ENCODE measurements at regions not wholly inside any gene's neighbourhood (a gene's known extent, or its start where the extent isn't known, plus 50 kb on each side); places are given as distances from the start of the nearest gene placed in this dataset.
"Not testable (repeated sequence)": the region's sequence is repeated elsewhere in the genome, so short reads cannot be mapped to it uniquely, and the experiment has no call there.

DNA sequence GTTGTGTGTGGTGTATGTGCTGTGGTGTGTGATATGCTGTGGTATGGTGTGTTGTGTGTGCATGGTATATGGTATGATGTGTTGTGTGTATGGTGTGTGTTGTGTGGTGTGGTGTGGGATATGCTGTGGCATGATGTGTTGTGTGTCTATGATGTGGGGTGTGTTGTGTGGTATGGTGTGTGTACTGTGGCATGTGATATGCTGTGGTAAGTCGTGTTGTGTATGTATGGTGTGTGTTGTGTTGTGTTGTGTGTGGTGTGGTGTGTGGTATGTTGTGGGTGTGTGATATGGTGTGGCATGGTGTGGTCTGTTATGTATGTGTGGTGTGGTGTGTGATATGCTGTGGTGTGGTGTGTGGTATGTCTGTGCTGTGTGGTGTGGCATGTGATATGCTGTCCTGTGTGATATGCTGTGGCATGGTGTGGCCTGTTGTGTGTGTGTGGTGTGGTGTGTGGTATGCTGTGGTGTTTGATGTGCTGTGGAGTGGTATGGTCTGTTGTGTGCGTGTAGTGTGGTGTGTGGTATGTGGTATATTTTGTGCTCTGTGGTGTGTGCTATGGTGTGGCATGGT, 318.0 kb downstream of the PTPRU start:
- 92% methylated on average over 2 of the region's 2 CpGs for WGBS
- TF ChIP-seq POLR2AphosphoS5 (IDR thresholded peaks at IDR 0.05) (no peak), EP300 (IDR thresholded peaks at IDR 0.05) (no peak), POLR2A (IDR thresholded peaks at IDR 0.05; ENCODE audit: low read depth) (no peak)
- TF ChIP-seq, protein P1, sequence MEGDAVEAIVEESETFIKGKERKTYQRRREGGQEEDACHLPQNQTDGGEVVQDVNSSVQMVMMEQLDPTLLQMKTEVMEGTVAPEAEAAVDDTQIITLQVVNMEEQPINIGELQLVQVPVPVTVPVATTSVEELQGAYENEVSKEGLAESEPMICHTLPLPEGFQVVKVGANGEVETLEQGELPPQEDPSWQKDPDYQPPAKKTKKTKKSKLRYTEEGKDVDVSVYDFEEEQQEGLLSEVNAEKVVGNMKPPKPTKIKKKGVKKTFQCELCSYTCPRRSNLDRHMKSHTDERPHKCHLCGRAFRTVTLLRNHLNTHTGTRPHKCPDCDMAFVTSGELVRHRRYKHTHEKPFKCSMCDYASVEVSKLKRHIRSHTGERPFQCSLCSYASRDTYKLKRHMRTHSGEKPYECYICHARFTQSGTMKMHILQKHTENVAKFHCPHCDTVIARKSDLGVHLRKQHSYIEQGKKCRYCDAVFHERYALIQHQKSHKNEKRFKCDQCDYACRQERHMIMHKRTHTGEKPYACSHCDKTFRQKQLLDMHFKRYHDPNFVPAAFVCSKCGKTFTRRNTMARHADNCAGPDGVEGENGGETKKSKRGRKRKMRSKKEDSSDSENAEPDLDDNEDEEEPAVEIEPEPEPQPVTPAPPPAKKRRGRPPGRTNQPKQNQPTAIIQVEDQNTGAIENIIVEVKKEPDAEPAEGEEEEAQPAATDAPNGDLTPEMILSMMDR (IDR thresholded peaks at IDR 0.05), result no peak

DNA sequence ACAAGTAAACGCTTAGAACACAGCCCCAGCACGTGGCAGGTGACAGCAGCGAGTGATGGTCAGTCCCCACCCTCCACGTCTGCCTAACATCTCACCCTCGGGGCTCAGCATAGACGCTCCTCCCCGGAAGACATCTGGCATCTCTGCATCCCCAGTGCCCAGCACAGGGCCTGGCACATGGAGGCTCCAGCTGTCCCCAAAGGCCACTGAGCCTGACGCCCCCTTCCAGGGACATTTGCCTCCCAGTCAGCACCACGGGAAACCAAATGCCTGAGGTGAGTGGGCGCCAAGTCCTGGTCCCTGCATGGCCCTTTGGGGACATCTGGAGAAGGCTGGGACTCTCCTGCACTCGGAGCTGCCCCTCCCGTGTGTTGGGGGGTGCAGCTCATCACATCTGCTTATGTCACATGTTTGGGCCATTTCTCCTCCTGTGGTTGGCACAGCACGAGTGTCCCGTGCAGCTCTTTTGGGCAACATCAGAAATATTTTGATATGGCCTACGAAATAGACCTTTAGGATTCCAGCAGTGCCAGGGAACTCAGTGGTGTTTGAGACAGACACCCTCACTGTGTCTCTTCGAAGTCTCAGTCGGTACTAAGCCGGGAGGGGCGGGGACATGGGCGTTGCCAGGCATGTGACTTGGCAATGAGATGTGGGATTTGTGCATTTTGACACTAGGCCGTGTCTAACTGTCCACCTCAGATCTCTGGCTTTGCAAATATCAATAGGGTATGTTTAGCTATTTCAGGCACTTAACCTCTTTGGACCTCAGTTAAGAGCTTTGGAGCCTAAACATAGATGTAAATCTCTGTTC, 315.0 kb downstream of the PTPRU start:
- Histone ChIP-seq H3K27me3 (peaks cover 0 to 33% (median 0%) of the 10 kb centered on the region in 4 donors), H3K9me3 (no peaks in the 10 kb centered on the region), H3K27ac (replicated peaks in 1 of 4) (no peak overlapping the region), H3K36me3 (no peaks in the 10 kb centered on the region), H3K4me1 (no peaks in the 10 kb centered on the region), H3K4me3 (no peak overlapping the region)
- DNase-seq (ENCODE audit: extremely low spot score), result no peak
- 76% methylated on average over 14 of the region's 21 CpGs for WGBS
- no peak for TF ChIP-seq POLR2AphosphoS5 (IDR thresholded peaks at IDR 0.05)
- no peak for TF ChIP-seq EP300 (IDR thresholded peaks at IDR 0.05)
- no peak for TF ChIP-seq POLR2A (IDR thresholded peaks at IDR 0.05; ENCODE audit: low read depth)
- TF ChIP-seq, protein P1 (IDR thresholded peaks at IDR 0.05), result no peak
- intact Hi-C loops (cut with DNase I), result no loop called here

More for the DNA sequence above, 318.0 kb downstream of the PTPRU start:
- Histone ChIP-seq H3K27me3 (peaks cover 0 to 38% (median 0%) of the 10 kb centered on the region in 4 donors), H3K9me3 (no peaks in the 10 kb centered on the region), H3K36me3 (no peaks in the 10 kb centered on the region), H3K4me1 (no peaks in the 10 kb centered on the region), H3K4me3 (no peak overlapping the region), H3K27ac (replicated peaks in 1 of 4) (no peak overlapping the region)
- intact Hi-C loops (cut with DNase I), result no loop called here
- no peak for DNase-seq (ENCODE audit: extremely low spot score)

DNA sequence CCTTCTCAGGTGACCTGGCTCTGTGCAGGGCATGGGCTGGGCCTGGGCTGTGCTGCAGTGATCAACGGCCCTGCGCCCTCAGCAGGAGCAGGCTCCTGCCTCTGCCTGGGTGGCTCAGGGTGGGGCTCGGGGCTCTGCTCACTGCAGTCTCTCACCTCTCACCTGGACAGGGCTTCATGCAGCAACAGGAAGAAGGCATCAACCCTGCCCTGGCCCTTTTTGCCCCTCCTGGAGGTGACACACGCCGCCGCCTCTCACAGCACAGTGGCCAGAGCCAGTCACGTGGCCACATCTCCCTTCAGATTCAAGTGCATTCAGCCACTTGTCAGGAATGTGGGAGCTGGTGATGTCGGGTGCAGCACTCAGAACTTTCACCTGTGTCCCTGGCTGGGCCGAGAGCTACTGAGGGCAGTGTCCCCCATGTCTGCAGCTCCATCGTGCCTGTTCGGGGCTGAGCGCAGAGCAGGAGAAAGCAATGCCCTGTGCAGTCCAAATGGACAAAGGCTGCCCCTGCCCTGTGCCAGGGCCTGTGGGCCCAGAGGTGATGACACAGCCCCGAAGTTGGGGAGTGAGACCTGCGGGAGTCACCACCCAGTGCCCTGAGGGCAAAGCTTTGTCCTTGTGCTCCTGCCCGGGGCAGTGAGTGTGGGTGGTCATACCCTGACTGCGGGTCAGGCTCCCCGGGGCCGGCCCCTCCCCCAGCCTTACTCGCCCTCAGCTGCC, 314.0 kb downstream of the PTPRU start:
- Histone ChIP-seq H3K9me3 (no peaks in the 10 kb centered on the region), H3K36me3 (no peaks in the 10 kb centered on the region), H3K27ac (replicated peaks in 1 of 4) (no peak overlapping the region), H3K27me3 (peaks cover 0 to 28% (median 0%) of the 10 kb centered on the region in 4 donors), H3K4me1 (no peaks in the 10 kb centered on the region), H3K4me3 (no peak overlapping the region)
- WGBS, result 66% methylated on average over 9 of the region's 19 CpGs
- no peak for DNase-seq (ENCODE audit: extremely low spot score)
- intact Hi-C loops (cut with DNase I), result no loop called here
- no peak for TF ChIP-seq POLR2AphosphoS5 (IDR thresholded peaks at IDR 0.05)
- TF ChIP-seq POLR2A (IDR thresholded peaks at IDR 0.05; ENCODE audit: low read depth), result no peak
- TF ChIP-seq, protein P1 (IDR thresholded peaks at IDR 0.05), result no peak
- TF ChIP-seq EP300 (IDR thresholded peaks at IDR 0.05), result no peak

DNA sequence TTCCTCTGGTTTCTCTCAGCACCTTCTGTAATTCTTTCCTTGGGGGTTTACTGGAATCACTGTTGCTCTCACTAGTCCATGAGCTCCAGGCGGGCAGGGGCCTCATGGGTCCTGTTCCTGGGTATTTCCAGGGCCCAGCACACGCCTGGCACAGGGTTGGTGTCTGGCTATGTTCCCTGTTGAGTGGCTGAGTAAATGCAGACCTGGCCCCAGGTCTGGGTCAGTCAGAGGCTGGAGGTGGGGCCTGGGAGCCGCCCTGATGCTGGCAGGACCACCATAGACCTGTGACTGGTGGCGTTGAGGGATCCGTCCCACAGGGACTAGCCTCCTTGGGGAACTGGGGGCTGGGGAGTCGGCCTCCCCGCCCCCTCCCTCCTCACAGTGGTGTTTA, 313.4 kb downstream of the PTPRU start:
- H3K36me3 ChIP-seq; DNase-seq (ENCODE audit: extremely low spot score); H3K4me3 ChIP-seq; H3K27ac ChIP-seq (replicated peaks in 1 of 4); H3K9me3 ChIP-seq; H3K4me1 ChIP-seq; intact Hi-C loops (cut with DNase I): not testable (repeated sequence)
- WGBS, result 80% methylated on average over 5 of the region's 7 CpGs
- H3K27me3 ChIP-seq, result peaks cover 0 to 28% (median 0%) of the 10 kb centered on the region in 4 donors

DNA sequence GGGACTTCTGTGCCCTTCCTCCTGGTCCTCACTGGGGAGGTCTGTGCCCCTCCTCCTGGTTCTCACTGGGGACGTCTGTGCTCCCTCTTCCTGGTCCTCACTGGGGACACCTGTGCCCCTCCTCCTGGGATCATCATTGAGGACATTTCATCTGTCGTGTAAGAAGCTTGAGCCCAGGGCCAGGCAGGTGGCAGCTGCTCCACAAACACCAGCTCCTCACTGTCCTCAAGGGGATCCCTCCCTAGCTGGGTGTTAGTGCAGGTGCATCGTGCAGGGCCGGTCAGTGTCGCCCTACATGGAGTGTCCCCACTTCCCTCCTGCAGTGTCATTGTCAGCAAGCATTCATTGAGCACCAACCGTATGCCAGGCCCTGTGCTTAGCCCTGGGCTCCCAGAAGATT, 312.7 kb downstream of the PTPRU start:
- TF ChIP-seq, protein P1 (IDR thresholded peaks at IDR 0.05), result no peak
- no peak for TF ChIP-seq POLR2AphosphoS5 (IDR thresholded peaks at IDR 0.05)
- TF ChIP-seq EP300 (IDR thresholded peaks at IDR 0.05), result no peak
- no peak for TF ChIP-seq POLR2A (IDR thresholded peaks at IDR 0.05; ENCODE audit: low read depth)
- H3K9me3 ChIP-seq, result no peaks in the 10 kb centered on the region
- no peaks in the 10 kb centered on the region for H3K36me3 ChIP-seq
- H3K4me1 ChIP-seq, result no peaks in the 10 kb centered on the region
- DNase-seq (ENCODE audit: extremely low spot score), result no peak
- peaks cover 0 to 28% (median 0%) of the 10 kb centered on the region in 4 donors for H3K27me3 ChIP-seq
- intact Hi-C loops (cut with DNase I), result no loop called here
- H3K27ac ChIP-seq (replicated peaks in 1 of 4), result no peak overlapping the region
- no peak overlapping the region for H3K4me3 ChIP-seq
- 80% methylated on average over 6 of the region's 6 CpGs for WGBS

All from esophagus muscularis mucosa (tissue), 4 donors.